GM12878 (cell line): ENCODE measurements at regions not wholly inside any gene's neighbourhood (a gene's known extent, or its start where the extent isn't known, plus 50 kb on each side); places are given as distances from the start of the nearest gene placed in this dataset.

ENCODE experiments used
- CEBPZ ChIP-seq: fragments of 150-350 bp; IDR thresholded peaks from 2 replicates; pipeline ENCODE4 v1.6.1; 2016; ENCODE audit warnings: low read depth, low read length
- CHD1 ChIP-seq: IDR thresholded peaks from 2 replicates; pipeline ENCODE4 v1.6.1; 2012; ENCODE audit warnings: low read depth, low read length, improper control_type of control experiment
- CTCF ChIP-seq, 3 experiments: IDR thresholded peaks in 2 of 3; conservative IDR thresholded peaks in 1 of 3; 2 replicates each; pipeline ENCODE4 v1.5.1; 2011; ENCODE audit warnings: low read depth in 3 of 3, low read length in 3 of 3, mild to moderate bottlenecking in 3 of 3, control low read depth in 2 of 3, moderate library complexity in 2 of 3, inconsistent platforms in 1 of 3, mixed read lengths in 1 of 3; ENCODE audit not compliant: control insufficient read depth in 2 of 3, insufficient read depth in 1 of 3; ENCODE audit errors: extremely low read depth in 1 of 3
- ESRRA ChIP-seq: IDR thresholded peaks from 2 replicates; pipeline ENCODE4 v1.6.1; 2012; ENCODE audit warnings: mild to moderate bottlenecking, low read length, improper control_type of control experiment
- EZH2 ChIP-seq: IDR thresholded peaks from 2 replicates; pipeline ENCODE4 v1.6.1; 2012; ENCODE audit warnings: low read depth, mild to moderate bottlenecking, control low read depth, inconsistent platforms, low read length, borderline replicate concordance; ENCODE audit not compliant: control insufficient read depth
- FOS ChIP-seq: IDR thresholded peaks from 3 replicates; pipeline ENCODE4 v1.6.1; 2011; ENCODE audit warnings: borderline replicate concordance; ENCODE audit not compliant: insufficient read length; ENCODE audit errors: extremely low read depth
- MXI1 ChIP-seq: fragments of 150-350 bp; IDR thresholded peaks from 2 replicates; pipeline ENCODE4 v1.6.1; 2011; ENCODE audit warnings: low read depth, mild to moderate bottlenecking, inconsistent platforms, low read length, improper control_type of control experiment
- POLR2AphosphoS2 ChIP-seq: IDR thresholded peaks from 2 replicates; pipeline ENCODE4 v1.6.1; 2011; ENCODE audit warnings: low read depth, mild to moderate bottlenecking, low read length, improper control_type of control experiment, moderate library complexity
- POLR2AphosphoS5 ChIP-seq: IDR thresholded peaks from 2 replicates; pipeline ENCODE4 v1.6.1; 2011; ENCODE audit warnings: mild to moderate bottlenecking, low read length, inconsistent platforms
- RELA ChIP-seq: fragments of 450-650 bp; IDR thresholded peaks from 2 replicates; pipeline ENCODE4 v1.8.0; 2014; ENCODE audit warnings: borderline replicate concordance; ENCODE audit not compliant: partially characterized antibody
- SRF ChIP-seq, 2 experiments: IDR thresholded peaks; 2 replicates each; pipeline ENCODE4 v1.6.1; 2011; ENCODE audit warnings: low read depth in 2 of 2, low read length in 2 of 2, mild to moderate bottlenecking in 1 of 2, moderate library complexity in 1 of 2
- USF2 ChIP-seq: IDR thresholded peaks from 2 replicates; pipeline ENCODE4 v1.6.1; 2011; ENCODE audit warnings: low read depth, low read length, improper control_type of control experiment, borderline replicate concordance
- YY1 ChIP-seq: IDR thresholded peaks from 2 replicates; pipeline ENCODE4 v1.6.1; 2011; ENCODE audit warnings: low read depth, mild to moderate bottlenecking, low read length
- ZNF24 ChIP-seq: fragments of 450-650 bp; IDR thresholded peaks from 2 replicates; pipeline ENCODE4 v1.6.1; 2017; ENCODE audit warnings: antibody characterized with exemption, mild to moderate bottlenecking

GRCh38 chr3:87489892-87490291, 213.5 kb upstream of the POU1F1 start:
- no peak for TF ChIP-seq USF2
- TF ChIP-seq RELA, result no peak
- TF ChIP-seq POLR2AphosphoS5, result no peak
- no peak for TF ChIP-seq EZH2
- no peak for TF ChIP-seq CHD1
- TF ChIP-seq CTCF (IDR thresholded peaks at IDR 0.05 in 2 of 3, conservative IDR thresholded peaks at IDR 0.05 in 1 of 3; ENCODE audit: control insufficient read depth in 2 of 3, extremely low read depth in 1 of 3, insufficient read depth in 1 of 3, low read depth in 3 of 3, low read length in 3 of 3), result no peak
- no peak for TF ChIP-seq POLR2AphosphoS2
- TF ChIP-seq YY1, result no peak
- TF ChIP-seq ESRRA, result no peak
- no peak for TF ChIP-seq FOS
- TF ChIP-seq ZNF24, result no peak
- no peak for TF ChIP-seq CEBPZ
- no peak for TF ChIP-seq SRF (IDR thresholded peaks at IDR 0.05; ENCODE audit: low read depth in 2 of 2, low read length in 2 of 2)
- TF ChIP-seq MXI1, result no peak
